ENCODE measurements at regions not wholly inside any gene's neighbourhood (a gene's known extent, or its start where the extent isn't known, plus 50 kb on each side); places are given as distances from the start of the nearest gene placed in this dataset.

DNA sequence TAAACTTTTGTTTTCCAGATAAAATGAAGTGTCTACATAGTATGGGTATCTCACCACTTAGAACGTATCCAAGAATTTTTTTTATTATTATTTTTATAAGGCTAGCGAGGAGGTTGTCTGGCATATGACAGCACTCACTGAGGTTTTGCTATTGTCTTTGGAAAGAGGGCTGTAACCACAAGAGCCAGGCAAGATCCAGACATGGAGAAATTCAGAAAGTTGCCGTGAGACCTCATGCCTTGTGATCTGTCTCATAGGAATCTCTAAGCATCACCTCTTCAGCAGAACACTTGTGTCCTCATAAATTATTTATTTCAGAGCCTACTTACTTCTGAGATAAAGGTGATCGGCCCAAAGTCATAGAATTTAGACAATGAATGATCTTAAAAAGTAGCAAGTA lies 410.8 kb downstream of the CDH11 start:
- intact Hi-C loops (cut with DNase I; ENCODE audit: low total_unique reads): no loop called here

DNA sequence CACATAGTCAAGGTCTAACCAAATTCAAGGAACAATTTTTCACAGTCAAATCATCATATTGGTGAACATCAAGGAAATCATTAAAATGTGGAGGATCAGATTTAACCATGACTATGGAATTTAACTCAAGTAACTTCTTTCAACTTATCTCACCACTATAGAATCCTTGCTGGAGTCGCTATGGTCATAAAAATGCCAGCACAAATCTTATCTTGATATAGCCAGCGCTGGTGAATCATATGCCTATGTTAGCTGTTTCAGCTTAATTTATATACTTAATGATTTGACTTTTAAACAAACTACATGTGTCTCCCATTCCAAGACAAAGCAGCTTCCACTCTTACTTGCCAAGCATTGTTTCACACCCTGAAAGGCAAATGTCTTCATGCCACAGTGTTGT lies 416.4 kb downstream of the CDH11 start:
- Histone ChIP-seq H3K27me3 (no peaks in the 10 kb centered on the region), H3K4me3 (no peak overlapping the region), H3K9me3 (peaks cover 0 to 9% (median 4%) of the 10 kb centered on the region in 4 donors), H3K36me3 (no peaks in the 10 kb centered on the region), H3K27ac (no peak overlapping the region), H3K4me1 (no peaks in the 10 kb centered on the region)
- TF ChIP-seq EP300 (IDR thresholded peaks at IDR 0.05) (no peak), POLR2AphosphoS5 (IDR thresholded peaks at IDR 0.05) (no peak), POLR2A (IDR thresholded peaks at IDR 0.05) (no peak)
- TF ChIP-seq, protein P1, sequence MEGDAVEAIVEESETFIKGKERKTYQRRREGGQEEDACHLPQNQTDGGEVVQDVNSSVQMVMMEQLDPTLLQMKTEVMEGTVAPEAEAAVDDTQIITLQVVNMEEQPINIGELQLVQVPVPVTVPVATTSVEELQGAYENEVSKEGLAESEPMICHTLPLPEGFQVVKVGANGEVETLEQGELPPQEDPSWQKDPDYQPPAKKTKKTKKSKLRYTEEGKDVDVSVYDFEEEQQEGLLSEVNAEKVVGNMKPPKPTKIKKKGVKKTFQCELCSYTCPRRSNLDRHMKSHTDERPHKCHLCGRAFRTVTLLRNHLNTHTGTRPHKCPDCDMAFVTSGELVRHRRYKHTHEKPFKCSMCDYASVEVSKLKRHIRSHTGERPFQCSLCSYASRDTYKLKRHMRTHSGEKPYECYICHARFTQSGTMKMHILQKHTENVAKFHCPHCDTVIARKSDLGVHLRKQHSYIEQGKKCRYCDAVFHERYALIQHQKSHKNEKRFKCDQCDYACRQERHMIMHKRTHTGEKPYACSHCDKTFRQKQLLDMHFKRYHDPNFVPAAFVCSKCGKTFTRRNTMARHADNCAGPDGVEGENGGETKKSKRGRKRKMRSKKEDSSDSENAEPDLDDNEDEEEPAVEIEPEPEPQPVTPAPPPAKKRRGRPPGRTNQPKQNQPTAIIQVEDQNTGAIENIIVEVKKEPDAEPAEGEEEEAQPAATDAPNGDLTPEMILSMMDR (IDR thresholded peaks at IDR 0.05): no peak
- intact Hi-C loops (cut with DNase I; ENCODE audit: low total_unique reads): no loop called here
- no peak for DNase-seq
- WGBS, 5 donors: 46 to 72% (median 57%) methylated on average over 2 of the region's 2 CpGs

More for the DNA sequence above, 410.8 kb downstream of the CDH11 start:
- H3K36me3 ChIP-seq: no peaks in the 10 kb centered on the region
- TF ChIP-seq EP300 (IDR thresholded peaks at IDR 0.05) (no peak), POLR2AphosphoS5 (IDR thresholded peaks at IDR 0.05) (no peak), POLR2A (IDR thresholded peaks at IDR 0.05) (no peak)
- TF ChIP-seq, protein P1 (IDR thresholded peaks at IDR 0.05): no peak
- no peak overlapping the region for H3K27ac ChIP-seq
- no peaks in the 10 kb centered on the region for H3K4me1 ChIP-seq
- H3K9me3 ChIP-seq: no peaks in the 10 kb centered on the region
- WGBS, 5 donors: 76 to 83% (median 81%) methylated on average over 4 of the region's 4 CpGs
- H3K27me3 ChIP-seq: no peaks in the 10 kb centered on the region
- no peak for DNase-seq
- no peak overlapping the region for H3K4me3 ChIP-seq

DNA sequence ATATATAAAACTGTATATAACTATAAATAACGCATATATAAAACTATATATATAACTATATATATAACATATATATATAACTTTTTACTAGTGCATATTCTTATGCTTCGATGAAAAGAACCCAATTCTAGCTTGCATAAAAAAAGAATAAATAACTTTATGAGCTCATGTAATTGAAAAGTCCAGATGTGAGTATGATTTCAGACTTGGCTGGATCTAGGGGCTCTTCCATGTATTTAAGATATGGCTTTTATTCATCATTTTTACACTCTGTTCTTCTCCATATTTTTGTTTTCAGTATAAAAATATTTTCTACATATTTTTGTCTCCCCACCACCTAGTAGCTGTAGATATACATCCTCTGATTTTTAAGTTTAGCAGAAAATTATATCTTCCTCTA lies 417.5 kb downstream of the CDH11 start:
- WGBS, 5 donors: 86 to 91% (median 88%) methylated on average over 2 of the region's 2 CpGs
- H3K27me3 ChIP-seq: no peaks in the 10 kb centered on the region
- no peak for DNase-seq
- no peaks in the 10 kb centered on the region for H3K36me3 ChIP-seq
- H3K27ac ChIP-seq: no peak overlapping the region
- intact Hi-C loops (cut with DNase I; ENCODE audit: low total_unique reads): no loop called here
- no peak overlapping the region for H3K4me3 ChIP-seq
- peaks cover 0 to 10% (median 5%) of the 10 kb centered on the region in 4 donors for H3K9me3 ChIP-seq
- TF ChIP-seq POLR2AphosphoS5 (IDR thresholded peaks at IDR 0.05) (no peak), EP300 (IDR thresholded peaks at IDR 0.05) (no peak), POLR2A (IDR thresholded peaks at IDR 0.05) (no peak)
- TF ChIP-seq, protein P1 (IDR thresholded peaks at IDR 0.05): no peak
- H3K4me1 ChIP-seq: no peaks in the 10 kb centered on the region

DNA sequence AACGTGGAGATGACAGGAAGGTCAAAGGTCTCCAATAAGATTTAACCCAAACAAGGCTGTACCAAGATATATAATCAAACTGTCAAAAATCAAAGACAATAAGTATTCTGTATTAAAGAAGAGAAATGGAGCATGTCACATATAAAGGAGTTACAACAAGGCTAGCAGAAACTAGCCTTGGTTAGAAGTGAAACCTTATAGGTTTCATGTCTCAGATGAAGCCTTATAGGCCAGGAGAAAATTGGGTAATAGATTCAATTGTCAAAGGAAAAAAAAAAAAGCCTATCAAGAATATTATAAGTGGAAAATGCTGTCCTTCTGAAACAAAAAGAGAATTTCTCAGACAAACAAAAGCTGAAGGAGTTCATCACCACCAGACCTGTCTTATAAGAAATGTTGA lies 419.4 kb downstream of the CDH11 start:
- Histone ChIP-seq H3K27ac (no peak overlapping the region), H3K4me3 (no peak overlapping the region), H3K9me3 (peaks cover 0 to 14% (median 5%) of the 10 kb centered on the region in 4 donors), H3K36me3 (no peaks in the 10 kb centered on the region), H3K4me1 (no peaks in the 10 kb centered on the region), H3K27me3 (no peaks in the 10 kb centered on the region)
- DNase-seq: no peak
- TF ChIP-seq, protein P1 (IDR thresholded peaks at IDR 0.05): no peak
- TF ChIP-seq POLR2AphosphoS5 (IDR thresholded peaks at IDR 0.05) (no peak), POLR2A (IDR thresholded peaks at IDR 0.05) (no peak), EP300 (IDR thresholded peaks at IDR 0.05) (no peak)
- intact Hi-C loops (cut with DNase I; ENCODE audit: low total_unique reads): no loop called here
- WGBS, 5 donors: 23 to 35% (median 26%) methylated on average over 1 of the region's 1 CpG

Measured in stomach (tissue), 8 donors.